C4-2B (cell line): ENCODE measurements at regions not wholly inside any gene's neighbourhood (a gene's known extent, or its start where the extent isn't known, plus 50 kb on each side); places are given as distances from the start of the nearest gene placed in this dataset.

Source experiments
- H3K27ac ChIP-seq: fragments of 450-650 bp; 2 replicates; pipeline ENCODE4 v1.5.1; 2017
- ZFX ChIP-seq: fragments of 450-650 bp; IDR thresholded peaks from 2 replicates; pipeline ENCODE4 v1.6.1; 2017
- TF ChIP-seq, protein P1 (sequence below): fragments of 450-650 bp; conservative IDR thresholded peaks from 2 replicates; pipeline ENCODE4 v1.5.1; 2017; ENCODE audit warnings: mild to moderate bottlenecking

DNA sequence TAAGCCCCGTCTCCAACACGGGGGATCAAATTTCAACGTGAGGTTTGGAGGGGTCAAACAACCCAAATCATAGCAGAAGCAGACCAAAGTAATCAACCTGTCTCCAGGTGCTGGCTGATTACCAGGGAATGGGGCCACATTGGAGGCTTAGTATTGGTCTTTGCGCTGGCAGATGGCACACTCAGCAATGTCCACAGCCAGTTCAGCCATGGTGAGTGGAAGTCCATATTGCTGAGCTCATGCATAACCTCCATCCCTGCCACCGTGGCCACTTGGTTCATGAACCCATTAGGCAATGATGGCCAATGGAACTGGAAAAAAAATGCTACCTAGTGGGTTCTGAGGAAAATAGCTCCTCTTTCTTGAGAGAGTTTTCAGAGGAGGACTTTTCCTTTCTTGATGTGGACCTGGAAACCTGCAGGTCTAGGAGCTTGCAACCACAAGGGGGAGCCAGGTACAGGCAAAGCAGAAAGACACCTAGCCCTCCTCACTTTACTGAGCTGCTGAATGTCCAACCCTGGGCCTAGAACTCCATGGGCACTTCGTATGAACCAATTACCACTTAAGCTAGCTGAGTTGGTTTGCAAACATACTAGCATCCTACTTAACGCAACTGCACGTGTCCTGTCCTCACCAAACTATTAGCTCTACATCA lies 128.0 kb upstream of the GYPC start:
- no peak overlapping the region for H3K27ac ChIP-seq
- no peak for TF ChIP-seq ZFX
- TF ChIP-seq, protein P1, sequence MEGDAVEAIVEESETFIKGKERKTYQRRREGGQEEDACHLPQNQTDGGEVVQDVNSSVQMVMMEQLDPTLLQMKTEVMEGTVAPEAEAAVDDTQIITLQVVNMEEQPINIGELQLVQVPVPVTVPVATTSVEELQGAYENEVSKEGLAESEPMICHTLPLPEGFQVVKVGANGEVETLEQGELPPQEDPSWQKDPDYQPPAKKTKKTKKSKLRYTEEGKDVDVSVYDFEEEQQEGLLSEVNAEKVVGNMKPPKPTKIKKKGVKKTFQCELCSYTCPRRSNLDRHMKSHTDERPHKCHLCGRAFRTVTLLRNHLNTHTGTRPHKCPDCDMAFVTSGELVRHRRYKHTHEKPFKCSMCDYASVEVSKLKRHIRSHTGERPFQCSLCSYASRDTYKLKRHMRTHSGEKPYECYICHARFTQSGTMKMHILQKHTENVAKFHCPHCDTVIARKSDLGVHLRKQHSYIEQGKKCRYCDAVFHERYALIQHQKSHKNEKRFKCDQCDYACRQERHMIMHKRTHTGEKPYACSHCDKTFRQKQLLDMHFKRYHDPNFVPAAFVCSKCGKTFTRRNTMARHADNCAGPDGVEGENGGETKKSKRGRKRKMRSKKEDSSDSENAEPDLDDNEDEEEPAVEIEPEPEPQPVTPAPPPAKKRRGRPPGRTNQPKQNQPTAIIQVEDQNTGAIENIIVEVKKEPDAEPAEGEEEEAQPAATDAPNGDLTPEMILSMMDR: peak; percentile 71

DNA sequence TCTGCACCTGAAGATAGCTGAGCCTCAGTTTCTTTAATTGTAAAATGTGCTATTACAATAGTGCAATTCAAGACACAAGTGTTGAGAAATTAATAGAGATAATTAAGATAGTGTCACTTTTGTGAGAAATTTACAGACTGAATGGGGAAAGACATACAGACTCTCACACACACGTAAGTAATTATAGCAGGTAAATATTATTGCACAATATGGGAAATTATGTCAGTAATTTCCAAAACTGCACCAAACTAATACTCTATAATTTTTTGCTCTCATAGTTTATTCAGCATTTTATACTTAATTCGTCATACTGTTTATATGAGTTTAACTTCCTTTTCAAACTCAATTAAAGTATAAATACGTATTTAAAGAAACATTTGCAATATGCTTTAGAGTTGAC lies 124.9 kb upstream of the GYPC start:
- no peak overlapping the region for H3K27ac ChIP-seq
- TF ChIP-seq, protein P1: no peak
- no peak for TF ChIP-seq ZFX

DNA sequence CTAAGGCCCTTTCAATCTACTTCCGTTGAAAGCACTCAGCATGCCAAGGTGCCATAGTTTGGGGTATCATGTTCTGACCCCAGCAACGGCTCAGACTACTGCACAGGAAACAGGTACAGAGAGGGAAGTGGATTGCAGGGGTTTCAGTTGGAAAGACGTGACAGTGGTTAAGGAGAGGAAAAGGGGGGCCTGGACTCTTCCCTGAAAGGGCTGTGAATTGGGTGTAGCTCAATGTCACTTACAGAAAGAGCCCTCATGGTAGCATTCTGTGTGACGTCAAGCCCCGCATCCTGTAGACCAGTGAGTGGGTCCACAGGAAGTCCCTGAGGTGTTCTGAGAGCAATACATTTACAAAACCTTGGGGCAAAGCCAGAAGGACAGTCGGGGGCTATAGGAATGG lies 121.5 kb upstream of the GYPC start:
- no peak overlapping the region for H3K27ac ChIP-seq
- TF ChIP-seq ZFX: no peak
- TF ChIP-seq, protein P1: no peak

DNA sequence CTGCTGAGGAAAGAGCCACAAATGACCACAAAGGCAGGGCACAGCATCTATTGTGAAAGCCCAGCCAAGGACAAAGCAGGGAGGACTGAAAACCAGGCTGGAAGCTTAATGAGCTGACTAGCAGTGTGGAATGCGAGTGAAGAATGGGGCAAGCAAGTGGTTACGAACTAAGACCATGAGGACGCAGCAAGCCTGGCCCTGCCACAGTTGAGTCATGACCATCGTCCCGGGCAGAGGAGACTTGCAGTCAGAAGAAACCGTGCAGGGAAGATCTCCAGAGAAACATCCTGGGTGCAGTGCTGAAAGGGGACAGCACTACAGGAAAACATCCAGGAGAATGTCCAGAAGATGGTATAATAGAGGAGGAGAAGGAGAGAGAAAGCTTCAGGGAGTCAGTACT lies 120.5 kb upstream of the GYPC start:
- H3K27ac ChIP-seq: no peak overlapping the region
- TF ChIP-seq, protein P1: no peak
- no peak for TF ChIP-seq ZFX

DNA sequence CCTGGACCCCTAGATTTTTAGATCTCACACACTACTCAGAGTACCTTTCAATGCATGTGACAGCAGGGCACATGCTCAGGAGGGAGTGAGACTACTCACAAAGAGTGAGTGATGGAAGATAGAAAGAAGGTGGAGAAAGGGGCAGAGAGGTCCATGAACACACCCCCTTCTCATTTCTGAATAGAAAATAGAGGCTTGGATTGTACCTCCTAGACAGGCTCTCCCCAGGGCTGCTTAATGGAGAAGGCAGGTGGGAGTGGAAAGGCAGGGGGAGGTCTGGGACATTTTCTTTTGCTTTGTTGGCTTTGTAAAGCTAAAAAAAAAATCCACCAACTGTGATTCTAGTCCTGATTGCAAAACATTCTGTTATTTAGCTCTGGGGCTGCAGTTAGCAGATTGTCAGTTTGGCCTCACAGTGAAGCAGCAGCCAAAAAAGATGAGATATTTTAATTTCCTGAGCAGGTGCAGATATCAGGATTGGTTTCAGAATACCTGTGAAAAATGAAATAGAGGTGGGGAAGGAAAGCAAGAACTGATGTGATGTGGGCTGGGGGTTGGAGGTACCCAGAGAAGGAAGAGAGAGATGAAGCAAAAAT lies 119.3 kb upstream of the GYPC start:
- H3K27ac ChIP-seq: no peak overlapping the region
- no peak for TF ChIP-seq ZFX
- TF ChIP-seq, protein P1: no peak

DNA sequence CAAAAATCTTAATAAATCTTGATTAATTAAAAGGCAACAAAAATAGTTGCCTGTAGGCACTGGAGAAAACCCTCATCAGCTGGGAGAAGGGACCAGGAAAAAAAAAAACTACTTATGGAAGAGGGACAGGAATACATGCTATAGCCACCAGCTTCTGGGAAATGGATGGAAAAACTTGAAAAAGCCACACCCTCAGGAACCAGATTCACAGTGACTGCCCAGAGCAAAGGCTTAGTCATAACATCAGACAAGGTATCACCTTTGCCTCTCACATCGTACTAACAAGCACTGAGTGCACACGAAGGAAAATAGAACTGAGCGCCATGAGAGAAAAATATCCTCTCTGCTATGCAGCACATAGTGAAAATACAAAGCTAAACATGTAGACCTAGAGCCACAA lies 116.9 kb upstream of the GYPC start:
- TF ChIP-seq, protein P1: no peak
- no peak for TF ChIP-seq ZFX
- H3K27ac ChIP-seq: no peak overlapping the region

DNA sequence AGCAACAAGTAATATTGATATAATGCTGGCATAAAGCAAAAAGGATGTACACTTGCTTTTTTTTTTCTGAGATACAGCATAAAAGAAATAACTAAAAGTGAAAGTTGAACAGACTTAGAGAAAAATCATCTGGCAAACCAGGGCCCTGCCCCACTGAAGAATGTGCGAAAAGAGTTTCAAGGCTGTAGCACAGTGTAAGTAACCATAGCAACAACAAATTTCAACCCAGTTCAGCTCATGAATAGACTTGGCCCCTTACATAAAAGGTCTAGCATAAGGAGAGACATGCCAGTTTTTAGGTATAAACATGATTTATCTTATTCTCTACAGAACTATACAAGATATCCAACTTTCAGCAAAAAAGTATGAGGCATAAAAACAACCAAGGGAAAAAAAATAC lies 113.7 kb upstream of the GYPC start:
- no peak for TF ChIP-seq ZFX
- TF ChIP-seq, protein P1: no peak
- no peak overlapping the region for H3K27ac ChIP-seq
